Central memory CD8-positive, alpha-beta T cell (primary cell): ENCODE measurements at regions not wholly inside any gene's neighbourhood (a gene's known extent, or its start where the extent isn't known, plus 50 kb on each side); places are given as distances from the start of the nearest gene placed in this dataset.
"Not testable (repeated sequence)": the region's sequence is repeated elsewhere in the genome, so short reads cannot be mapped to it uniquely, and the experiment has no call there.

Experiments
- ATAC-seq: fragments of 150-1000 bp; cut with Tn5 transposase; replicated peaks from 2 replicates; pipeline ENCODE4 v1.10.0; 2022; ENCODE audit warnings: mild to moderate bottlenecking, moderate FRiP score, moderate number of reproducible peaks; ENCODE audit not compliant: poor library complexity, severe bottlenecking; ENCODE audit errors: extremely low read depth
- DNase-seq, 2 donors: peaks; one replicate each; pipeline ENCODE4 v3.0.0; 2021; ENCODE audit warnings: low spot score in 2 of 2
- H3K27ac Mint-ChIP-seq: one replicate; pipeline ENCODE4 v1.8.0; 2022; ENCODE audit warnings: low read depth, mild to moderate bottlenecking, moderate library complexity, mixed read lengths
- H3K27me3 Mint-ChIP-seq: one replicate; pipeline ENCODE4 v1.8.0; 2022; ENCODE audit warnings: mixed read lengths
- H3K36me3 Mint-ChIP-seq: one replicate; pipeline ENCODE4 v1.8.0; 2022; ENCODE audit warnings: mild to moderate bottlenecking, moderate library complexity, mixed read lengths; ENCODE audit not compliant: insufficient read depth
- H3K4me1 Mint-ChIP-seq: one replicate; pipeline ENCODE4 v1.8.0; 2022; ENCODE audit warnings: mixed read lengths
- H3K4me3 Mint-ChIP-seq: one replicate; pipeline ENCODE4 v1.8.0; 2022; ENCODE audit warnings: mild to moderate bottlenecking, moderate library complexity, mixed read lengths
- H3K9me3 Mint-ChIP-seq: one replicate; pipeline ENCODE4 v1.8.0; 2022; ENCODE audit warnings: mixed read lengths

GRCh38 chr12:83257726-83258125 is 571.0 kb downstream of the TMTC2 start:
- Mint-ChIP-seq H3K36me3 (no peaks in the 10 kb centered on the region), H3K4me3 (no peak overlapping the region), H3K27me3 (no peaks in the 10 kb centered on the region), H3K4me1 (no peaks in the 10 kb centered on the region), H3K9me3 (peaks cover 6% of the 10 kb centered on the region), H3K27ac (no peak overlapping the region)
- ATAC-seq (no peak), DNase-seq (no peak)

- DNase-seq: no peak
- Mint-ChIP-seq H3K4me1 (no peaks in the 10 kb centered on the region), H3K27me3 (no peaks in the 10 kb centered on the region), H3K4me3 (no peak overlapping the region), H3K27ac (no peak overlapping the region), H3K36me3 (no peaks in the 10 kb centered on the region), H3K9me3 (peaks cover 6% of the 10 kb centered on the region)
- no peak for ATAC-seq
Measured at GRCh38 chr12:83256562-83256961, 569.9 kb downstream of the TMTC2 start.

GRCh38 chr12:83250866-83251265 is 564.2 kb downstream of the TMTC2 start:
- peaks cover 20% of the 10 kb centered on the region for H3K9me3 Mint-ChIP-seq
- H3K4me3 Mint-ChIP-seq: no peak overlapping the region
- DNase-seq (no peak), ATAC-seq (no peak)
- H3K36me3 Mint-ChIP-seq: no peaks in the 10 kb centered on the region
- H3K27ac Mint-ChIP-seq: no peak overlapping the region
- no peaks in the 10 kb centered on the region for H3K4me1 Mint-ChIP-seq
- no peaks in the 10 kb centered on the region for H3K27me3 Mint-ChIP-seq

GRCh38 chr12:83245156-83245555 is 558.5 kb downstream of the TMTC2 start:
- H3K36me3 Mint-ChIP-seq: no peaks in the 10 kb centered on the region
- DNase-seq: no peak
- H3K4me3 Mint-ChIP-seq: no peak overlapping the region
- H3K27ac Mint-ChIP-seq: no peak overlapping the region
- no peaks in the 10 kb centered on the region for H3K4me1 Mint-ChIP-seq
- no peaks in the 10 kb centered on the region for H3K27me3 Mint-ChIP-seq
- no peak for ATAC-seq
- H3K9me3 Mint-ChIP-seq: peaks cover 8% of the 10 kb centered on the region

GRCh38 chr12:83244001-83244400 is 557.3 kb downstream of the TMTC2 start:
- Mint-ChIP-seq H3K4me1 (no peaks in the 10 kb centered on the region), H3K27ac (no peak overlapping the region), H3K27me3 (no peaks in the 10 kb centered on the region), H3K36me3 (no peaks in the 10 kb centered on the region), H3K9me3 (peaks cover 8% of the 10 kb centered on the region), H3K4me3 (no peak overlapping the region)
- no peak for DNase-seq
- ATAC-seq: no peak

- not testable (repeated sequence) for H3K27me3 Mint-ChIP-seq, H3K4me3 Mint-ChIP-seq, H3K4me1 Mint-ChIP-seq, H3K36me3 Mint-ChIP-seq, DNase-seq, H3K27ac Mint-ChIP-seq, ATAC-seq
- H3K9me3 Mint-ChIP-seq: peaks cover 16% of the 10 kb centered on the region
Measured at GRCh38 chr12:83233987-83234386, 547.3 kb downstream of the TMTC2 start.

GRCh38 chr12:83226960-83227359 is 540.3 kb downstream of the TMTC2 start:
- not testable (repeated sequence) for H3K4me3 Mint-ChIP-seq, ATAC-seq, H3K4me1 Mint-ChIP-seq, H3K27ac Mint-ChIP-seq, DNase-seq, H3K36me3 Mint-ChIP-seq, H3K27me3 Mint-ChIP-seq
- peaks cover 10% of the 10 kb centered on the region for H3K9me3 Mint-ChIP-seq

- Mint-ChIP-seq H3K4me3 (no peak overlapping the region), H3K4me1 (no peaks in the 10 kb centered on the region), H3K36me3 (no peaks in the 10 kb centered on the region), H3K9me3 (peaks cover 5% of the 10 kb centered on the region), H3K27ac (no peak overlapping the region), H3K27me3 (no peaks in the 10 kb centered on the region)
- DNase-seq (no peak), ATAC-seq (no peak)
Measured at GRCh38 chr12:83225806-83226205, 539.1 kb downstream of the TMTC2 start.

- H3K27ac Mint-ChIP-seq: no peak overlapping the region
- no peaks in the 10 kb centered on the region for H3K4me1 Mint-ChIP-seq
- no peaks in the 10 kb centered on the region for H3K36me3 Mint-ChIP-seq
- no peak overlapping the region for H3K4me3 Mint-ChIP-seq
- no peak for ATAC-seq
- DNase-seq: no peak
- H3K9me3 Mint-ChIP-seq: peaks cover 5% of the 10 kb centered on the region
- no peaks in the 10 kb centered on the region for H3K27me3 Mint-ChIP-seq
Measured at GRCh38 chr12:83224012-83224411, 537.3 kb downstream of the TMTC2 start.

GRCh38 chr12:83220774-83221173 is 534.1 kb downstream of the TMTC2 start:
- Mint-ChIP-seq H3K27ac (no peak overlapping the region), H3K4me1 (no peaks in the 10 kb centered on the region), H3K36me3 (no peaks in the 10 kb centered on the region), H3K9me3 (peaks cover 14% of the 10 kb centered on the region), H3K4me3 (no peak overlapping the region), H3K27me3 (no peaks in the 10 kb centered on the region)
- ATAC-seq (no peak), DNase-seq (no peak)

GRCh38 chr12:83216230-83216629 is 529.5 kb downstream of the TMTC2 start:
- Mint-ChIP-seq H3K4me1 (no peaks in the 10 kb centered on the region), H3K9me3 (peaks cover 9% of the 10 kb centered on the region), H3K27me3 (no peaks in the 10 kb centered on the region), H3K4me3 (no peak overlapping the region), H3K27ac (no peak overlapping the region), H3K36me3 (no peaks in the 10 kb centered on the region)
- DNase-seq (no peak), ATAC-seq (no peak)

GRCh38 chr12:83214185-83214584 is 527.5 kb downstream of the TMTC2 start:
- H3K27me3 Mint-ChIP-seq: no peaks in the 10 kb centered on the region
- H3K4me1 Mint-ChIP-seq: no peaks in the 10 kb centered on the region
- no peak overlapping the region for H3K4me3 Mint-ChIP-seq
- ATAC-seq (no peak), DNase-seq (no peak)
- H3K36me3 Mint-ChIP-seq: no peaks in the 10 kb centered on the region
- H3K9me3 Mint-ChIP-seq: peaks cover 9% of the 10 kb centered on the region
- no peak overlapping the region for H3K27ac Mint-ChIP-seq

- no peaks in the 10 kb centered on the region for H3K27me3 Mint-ChIP-seq
- no peaks in the 10 kb centered on the region for H3K36me3 Mint-ChIP-seq
- no peak overlapping the region for H3K27ac Mint-ChIP-seq
- no peak overlapping the region for H3K4me3 Mint-ChIP-seq
- ATAC-seq (no peak), DNase-seq (no peak)
- no peaks in the 10 kb centered on the region for H3K9me3 Mint-ChIP-seq
- no peaks in the 10 kb centered on the region for H3K4me1 Mint-ChIP-seq
Measured at GRCh38 chr12:83210933-83211332, 524.2 kb downstream of the TMTC2 start.

- no peaks in the 10 kb centered on the region for H3K36me3 Mint-ChIP-seq
- H3K4me1 Mint-ChIP-seq: no peaks in the 10 kb centered on the region
- no peak for DNase-seq
- no peak for ATAC-seq
- H3K27me3 Mint-ChIP-seq: no peaks in the 10 kb centered on the region
- H3K9me3 Mint-ChIP-seq: no peaks in the 10 kb centered on the region
- H3K27ac Mint-ChIP-seq: no peak overlapping the region
- H3K4me3 Mint-ChIP-seq: no peak overlapping the region
Measured at GRCh38 chr12:83199069-83199468, 512.4 kb downstream of the TMTC2 start.
